Hepatocyte (in vitro differentiated cells): ENCODE measurements at regions not wholly inside any gene's neighbourhood (a gene's known extent, or its start where the extent isn't known, plus 50 kb on each side); places are given as distances from the start of the nearest gene placed in this dataset.

Source experiments
- EZH2phosphoT487 ChIP-seq: fragments of 200-600 bp; sonication (generic); IDR thresholded peaks from one replicate; pipeline ENCODE4 v1.6.1; 2018; ENCODE audit warnings: antibody characterized with exemption, mild to moderate bottlenecking, low read depth, moderate library complexity; ENCODE audit not compliant: unreplicated experiment, severe bottlenecking
- TF ChIP-seq, protein P1 (sequence below): fragments of 200-600 bp; sonication (generic); IDR thresholded peaks from 2 replicates; pipeline ENCODE4 v1.5.1; 2016; ENCODE audit warnings: antibody characterized with exemption, mild to moderate bottlenecking; ENCODE audit not compliant: poor library complexity

DNA sequence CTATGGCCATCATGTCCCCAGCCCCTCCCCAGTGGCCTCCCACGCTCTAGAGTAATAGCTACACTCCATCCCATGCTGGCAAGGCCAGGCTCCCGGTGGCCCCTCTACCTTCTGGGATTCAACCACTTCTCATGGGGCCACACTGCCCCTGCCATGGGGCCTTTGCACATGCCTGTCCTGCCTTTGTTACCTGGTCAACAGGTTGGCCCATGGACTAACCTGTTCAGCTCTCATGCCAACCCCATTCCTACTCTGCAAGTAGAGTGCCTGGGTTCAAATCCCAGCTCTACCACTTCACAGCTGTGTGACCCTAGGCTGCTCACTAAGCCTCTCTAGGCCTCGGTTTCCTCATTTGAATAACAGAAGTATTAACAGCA lies 98.5 kb downstream of the RFLNA start:
- TF ChIP-seq, protein P1, sequence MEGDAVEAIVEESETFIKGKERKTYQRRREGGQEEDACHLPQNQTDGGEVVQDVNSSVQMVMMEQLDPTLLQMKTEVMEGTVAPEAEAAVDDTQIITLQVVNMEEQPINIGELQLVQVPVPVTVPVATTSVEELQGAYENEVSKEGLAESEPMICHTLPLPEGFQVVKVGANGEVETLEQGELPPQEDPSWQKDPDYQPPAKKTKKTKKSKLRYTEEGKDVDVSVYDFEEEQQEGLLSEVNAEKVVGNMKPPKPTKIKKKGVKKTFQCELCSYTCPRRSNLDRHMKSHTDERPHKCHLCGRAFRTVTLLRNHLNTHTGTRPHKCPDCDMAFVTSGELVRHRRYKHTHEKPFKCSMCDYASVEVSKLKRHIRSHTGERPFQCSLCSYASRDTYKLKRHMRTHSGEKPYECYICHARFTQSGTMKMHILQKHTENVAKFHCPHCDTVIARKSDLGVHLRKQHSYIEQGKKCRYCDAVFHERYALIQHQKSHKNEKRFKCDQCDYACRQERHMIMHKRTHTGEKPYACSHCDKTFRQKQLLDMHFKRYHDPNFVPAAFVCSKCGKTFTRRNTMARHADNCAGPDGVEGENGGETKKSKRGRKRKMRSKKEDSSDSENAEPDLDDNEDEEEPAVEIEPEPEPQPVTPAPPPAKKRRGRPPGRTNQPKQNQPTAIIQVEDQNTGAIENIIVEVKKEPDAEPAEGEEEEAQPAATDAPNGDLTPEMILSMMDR: no peak
- no peak for TF ChIP-seq EZH2phosphoT487
